OCI-LY7 (cell line): ENCODE measurements at regions not wholly inside any gene's neighbourhood (a gene's known extent, or its start where the extent isn't known, plus 50 kb on each side); places are given as distances from the start of the nearest gene placed in this dataset.

ENCODE experiments used
- BruUV-seq: library from RNA; stranded (reverse); fragments of 400-500 nt; replicated peaks from 2 replicates; lab custom pipeline; 2021; lab: Mats Ljungman, UMichigan
- CTCF ChIA-PET: fragments of 300-600 bp; sonication (Branson Sonifier 250); formaldehyde crosslinking; loops from one replicate; lab custom pipeline; 2022; ENCODE audit warnings: antibody characterized with exemption; ENCODE audit not compliant: unreplicated experiment; lab: Charles Lee
- POLR2A ChIA-PET: fragments of 300-600 bp; sonication (Branson Sonifier 250); formaldehyde crosslinking; loops from one replicate; lab custom pipeline; 2022; ENCODE audit warnings: antibody characterized with exemption; lab: Charles Lee
- DNase-seq: peaks from one replicate; pipeline ENCODE4 v3.0.0-alpha.2; 2015; ENCODE audit warnings: low spot score
- H2AFZ ChIP-seq: fragments of 200-600 bp; sonication (generic), shearing (Covaris generic); 2 replicates; pipeline ENCODE4 v1.6.1; 2014; ENCODE audit warnings: mild to moderate bottlenecking, antibody characterized with exemption, low read length, moderate library complexity
- H3K27ac ChIP-seq: fragments of 200-600 bp; sonication (generic); 2 replicates; pipeline ENCODE4 v1.5.1; 2014; ENCODE audit warnings: mixed run types, low read depth, mild to moderate bottlenecking, moderate library complexity, low read length, inconsistent platforms; ENCODE audit not compliant: poor library complexity, severe bottlenecking
- H3K36me3 ChIP-seq: fragments of 200-600 bp; sonication (generic); 2 replicates; pipeline ENCODE4 v1.6.1; 2014; ENCODE audit warnings: mild to moderate bottlenecking, antibody characterized with exemption, low read length, moderate library complexity, mixed read lengths; ENCODE audit not compliant: insufficient read depth
- H3K4me1 ChIP-seq: fragments of 200-600 bp; sonication (generic); 2 replicates; pipeline ENCODE4 v1.5.1; 2014; ENCODE audit warnings: mild to moderate bottlenecking, low read length; ENCODE audit not compliant: insufficient read depth, poor library complexity, severe bottlenecking
- H3K4me2 ChIP-seq: fragments of 200-600 bp; sonication (generic); 2 replicates; pipeline ENCODE4 v1.6.1; 2014; ENCODE audit warnings: mild to moderate bottlenecking, low read length
- H3K4me3 ChIP-seq: fragments of 200-600 bp; sonication (generic); 2 replicates; pipeline ENCODE4 v1.5.1; 2014; ENCODE audit warnings: mild to moderate bottlenecking, low read depth, low read length; ENCODE audit not compliant: poor library complexity, severe bottlenecking
- H3K79me2 ChIP-seq: fragments of 200-600 bp; sonication (generic); 2 replicates; pipeline ENCODE4 v1.6.1; 2016; ENCODE audit warnings: low read depth, mild to moderate bottlenecking, low read length, moderate library complexity, mixed read lengths; ENCODE audit not compliant: insufficient read depth
- H3K9me2 ChIP-seq: fragments of 200-600 bp; sonication (generic); 2 replicates; pipeline ENCODE4 v1.6.1; 2016; ENCODE audit warnings: mild to moderate bottlenecking, low read length, mixed read lengths; ENCODE audit not compliant: insufficient read depth
- H3K9me3 ChIP-seq: fragments of 200-600 bp; sonication (generic); 2 replicates; pipeline ENCODE4 v1.6.1; 2014; ENCODE audit warnings: mild to moderate bottlenecking, mixed run types, low read length, mixed read lengths
- H4K20me1 ChIP-seq: fragments of 200-600 bp; sonication (generic); 2 replicates; pipeline ENCODE4 v1.6.1; 2014; ENCODE audit warnings: mild to moderate bottlenecking, antibody characterized with exemption, low read length, moderate library complexity, mixed read lengths; ENCODE audit not compliant: insufficient read depth
- EZH2phosphoT487 ChIP-seq: fragments of 200-600 bp; sonication (generic); IDR thresholded peaks from 2 replicates; pipeline ENCODE4 v1.6.1; 2018; ENCODE audit warnings: low read depth, borderline replicate concordance, mild to moderate bottlenecking, mixed run types, antibody characterized with exemption, low read length, moderate library complexity, mixed read lengths
- intact Hi-C: fragments of 100-400 bp; cut with micrococcal nuclease; formaldehyde crosslinking; loops from one replicate; pipeline ENCODE4 v1.10.0; 2022; ENCODE audit not compliant: unreplicated experiment
- TF ChIP-seq, protein P1 (sequence below): fragments of 200-600 bp; sonication (generic); conservative IDR thresholded peaks from 2 replicates; pipeline ENCODE4 v1.5.1; 2014; ENCODE audit warnings: mild to moderate bottlenecking, antibody characterized with exemption, low read length, moderate library complexity, mixed read lengths

DNA sequence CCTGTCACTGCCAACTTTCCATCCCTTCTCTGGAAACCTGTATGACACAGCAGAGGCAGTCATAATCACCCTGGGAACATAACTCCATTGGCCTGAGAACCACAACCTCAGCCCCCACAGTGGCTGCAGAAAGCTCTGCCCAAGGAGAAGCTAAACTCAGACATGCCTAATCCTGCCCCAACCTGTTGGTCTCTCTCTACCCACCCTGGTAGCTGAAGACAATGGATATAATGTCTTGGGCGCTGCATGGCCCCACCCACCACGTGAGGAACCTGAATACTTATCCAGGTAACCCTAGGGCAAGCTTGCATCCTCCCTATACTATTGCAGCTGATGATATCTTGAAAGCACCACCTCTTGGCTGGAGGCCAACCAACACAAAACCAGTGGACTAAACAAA, 225.2 kb downstream of the TEX13C start:
- no peaks in the 10 kb centered on the region for H3K36me3 ChIP-seq
- POLR2A ChIA-PET = interaction anchor here (1.0 kb wide), 1 partner anchor 24 kb away, joined by 3 read pairs; no protein-coding TSS in a partner anchor
- H3K79me2 ChIP-seq = no peaks in the 10 kb centered on the region
- no peak overlapping the region for H3K27ac ChIP-seq
- TF ChIP-seq EZH2phosphoT487 = no peak
- TF ChIP-seq, protein P1, sequence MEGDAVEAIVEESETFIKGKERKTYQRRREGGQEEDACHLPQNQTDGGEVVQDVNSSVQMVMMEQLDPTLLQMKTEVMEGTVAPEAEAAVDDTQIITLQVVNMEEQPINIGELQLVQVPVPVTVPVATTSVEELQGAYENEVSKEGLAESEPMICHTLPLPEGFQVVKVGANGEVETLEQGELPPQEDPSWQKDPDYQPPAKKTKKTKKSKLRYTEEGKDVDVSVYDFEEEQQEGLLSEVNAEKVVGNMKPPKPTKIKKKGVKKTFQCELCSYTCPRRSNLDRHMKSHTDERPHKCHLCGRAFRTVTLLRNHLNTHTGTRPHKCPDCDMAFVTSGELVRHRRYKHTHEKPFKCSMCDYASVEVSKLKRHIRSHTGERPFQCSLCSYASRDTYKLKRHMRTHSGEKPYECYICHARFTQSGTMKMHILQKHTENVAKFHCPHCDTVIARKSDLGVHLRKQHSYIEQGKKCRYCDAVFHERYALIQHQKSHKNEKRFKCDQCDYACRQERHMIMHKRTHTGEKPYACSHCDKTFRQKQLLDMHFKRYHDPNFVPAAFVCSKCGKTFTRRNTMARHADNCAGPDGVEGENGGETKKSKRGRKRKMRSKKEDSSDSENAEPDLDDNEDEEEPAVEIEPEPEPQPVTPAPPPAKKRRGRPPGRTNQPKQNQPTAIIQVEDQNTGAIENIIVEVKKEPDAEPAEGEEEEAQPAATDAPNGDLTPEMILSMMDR = no peak
- H3K9me3 ChIP-seq = no peaks in the 10 kb centered on the region
- CTCF ChIA-PET = no interaction called here
- H4K20me1 ChIP-seq = no peaks in the 10 kb centered on the region
- no peaks in the 10 kb centered on the region for H3K4me1 ChIP-seq
- no peak overlapping the region for H3K4me3 ChIP-seq
- no peak overlapping the region for H2AFZ ChIP-seq
- H3K4me2 ChIP-seq = no peak overlapping the region
- no peak for DNase-seq
- no peaks in the 10 kb centered on the region for H3K9me2 ChIP-seq
- intact Hi-C loops = no loop called here
- no TSS peak for BruUV-seq

DNA sequence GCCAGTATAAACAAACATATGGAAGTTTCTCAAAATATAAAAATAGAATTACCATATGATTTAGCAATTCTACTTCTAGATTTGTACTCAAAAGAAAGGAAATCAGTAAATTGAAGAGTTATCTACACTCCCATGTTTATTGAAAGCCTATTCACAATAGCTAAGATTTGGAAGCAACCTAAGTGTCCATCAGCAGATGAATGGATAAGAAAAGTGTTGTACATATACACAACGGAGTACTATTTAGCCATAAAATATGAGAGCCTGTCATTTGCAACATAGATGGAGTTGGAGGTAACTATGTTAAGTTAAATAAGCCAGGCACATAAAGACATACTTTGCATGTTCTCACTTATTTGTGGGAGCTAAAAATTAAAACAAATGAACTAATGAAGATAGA, 257.8 kb downstream of the TEX13C start:
- POLR2A ChIA-PET = no interaction called here
- TF ChIP-seq, protein P1 = no peak
- TF ChIP-seq EZH2phosphoT487 = no peak
- Histone ChIP-seq H3K9me2 (no peaks in the 10 kb centered on the region), H3K27ac (no peak overlapping the region), H2AFZ (no peak overlapping the region), H3K4me1 (no peaks in the 10 kb centered on the region), H4K20me1 (no peaks in the 10 kb centered on the region), H3K79me2 (no peaks in the 10 kb centered on the region), H3K9me3 (no peaks in the 10 kb centered on the region), H3K36me3 (no peaks in the 10 kb centered on the region), H3K4me3 (no peak overlapping the region), H3K4me2 (no peak overlapping the region)
- CTCF ChIA-PET = no interaction called here
- DNase-seq = no peak
- BruUV-seq = no TSS peak
- intact Hi-C loops = no loop called here

DNA sequence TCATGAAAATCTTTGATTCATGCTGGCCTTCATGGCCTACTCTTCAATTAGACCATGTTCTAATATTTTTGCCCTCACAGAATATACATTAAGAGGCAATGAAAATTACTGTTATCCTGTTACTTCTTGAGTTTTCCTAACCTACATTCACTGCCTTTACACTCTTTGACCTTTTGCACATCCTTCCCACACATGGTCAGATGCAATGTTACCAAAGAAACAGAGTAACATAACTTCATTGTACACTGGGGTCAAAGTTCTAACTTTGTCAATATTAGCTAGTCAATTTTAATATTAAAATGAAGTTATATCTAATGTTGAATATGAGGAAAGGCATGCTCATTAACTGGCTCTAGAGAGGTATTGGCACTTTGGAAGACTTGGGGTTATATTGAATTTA, 284.8 kb downstream of the TEX13C start:
- Histone ChIP-seq H3K4me1 (no peaks in the 10 kb centered on the region), H3K9me3 (no peaks in the 10 kb centered on the region), H4K20me1 (no peaks in the 10 kb centered on the region), H3K9me2 (no peaks in the 10 kb centered on the region), H3K4me2 (no peak overlapping the region), H2AFZ (no peak overlapping the region), H3K79me2 (no peaks in the 10 kb centered on the region), H3K4me3 (no peak overlapping the region), H3K27ac (no peak overlapping the region), H3K36me3 (no peaks in the 10 kb centered on the region)
- intact Hi-C loops = no loop called here
- POLR2A ChIA-PET = no interaction called here
- DNase-seq = no peak
- CTCF ChIA-PET = no interaction called here
- TF ChIP-seq, protein P1 = no peak
- TF ChIP-seq EZH2phosphoT487 = no peak
- BruUV-seq = no TSS peak
